Gastroesophageal sphincter (tissue), 3 donors: ENCODE measurements at regions not wholly inside any gene's neighbourhood (a gene's known extent, or its start where the extent isn't known, plus 50 kb on each side); places are given as distances from the start of the nearest gene placed in this dataset.

Source experiments
- CTCF ChIP-seq, 4 experiments: fragments of 200-600 bp in 2 of 4; fragments of 450-650 bp in 2 of 4; sonication (generic) in 1 of 4; IDR thresholded peaks; one replicate each; pipeline ENCODE4 v1.5.1; 2017 to 2019; ENCODE audit warnings: antibody characterized with exemption in 4 of 4, mild to moderate bottlenecking in 2 of 4, moderate library complexity in 2 of 4
- EP300 ChIP-seq: sonication (generic); formaldehyde crosslinking; IDR thresholded peaks from one replicate; pipeline ENCODE4 v1.6.1; 2017; ENCODE audit warnings: antibody characterized with exemption, mild to moderate bottlenecking
- POLR2A ChIP-seq, 2 donors: fragments of 450-650 bp; IDR thresholded peaks; one replicate each; pipeline ENCODE4 v1.6.1; 2017; ENCODE audit warnings: antibody characterized with exemption in 2 of 2, mild to moderate bottlenecking in 2 of 2, moderate library complexity in 1 of 2
- POLR2AphosphoS5 ChIP-seq: sonication (generic); formaldehyde crosslinking; IDR thresholded peaks from one replicate; pipeline ENCODE4 v1.6.1; 2017; ENCODE audit warnings: antibody characterized with exemption

GRCh38 chr2:220279372-220279771 lies 651.9 kb downstream of the SLC4A3 start:
- TF ChIP-seq POLR2AphosphoS5, result no peak
- no peak for TF ChIP-seq CTCF (IDR thresholded peaks at IDR 0.05)
- no peak for TF ChIP-seq POLR2A (IDR thresholded peaks at IDR 0.05)
- no peak for TF ChIP-seq EP300
